Thyroid gland (tissue), 4 donors: ENCODE measurements at regions not wholly inside any gene's neighbourhood (a gene's known extent, or its start where the extent isn't known, plus 50 kb on each side); places are given as distances from the start of the nearest gene placed in this dataset.

Source experiments
- POLR2A ChIP-seq, 2 donors: fragments of 450-650 bp; IDR thresholded peaks; one replicate each; pipeline ENCODE4 v1.6.1; 2017; ENCODE audit warnings: antibody characterized with exemption in 2 of 2, mild to moderate bottlenecking in 2 of 2, moderate library complexity in 1 of 2
- TF ChIP-seq, protein P1 (sequence below), 6 experiments: fragments of 200-600 bp in 3 of 6; fragments of 450-650 bp in 3 of 6; sonication (generic) in 3 of 6; IDR thresholded peaks; one replicate each; pipeline ENCODE4 v1.5.1; 2016 to 2019; ENCODE audit warnings: antibody characterized with exemption in 6 of 6, mild to moderate bottlenecking in 2 of 6, inconsistent platforms in 1 of 6, moderate library complexity in 1 of 6

GRCh38 chr1:91078859-91079258, 57.0 kb upstream of the ZNF644 start:
- TF ChIP-seq, protein P1, sequence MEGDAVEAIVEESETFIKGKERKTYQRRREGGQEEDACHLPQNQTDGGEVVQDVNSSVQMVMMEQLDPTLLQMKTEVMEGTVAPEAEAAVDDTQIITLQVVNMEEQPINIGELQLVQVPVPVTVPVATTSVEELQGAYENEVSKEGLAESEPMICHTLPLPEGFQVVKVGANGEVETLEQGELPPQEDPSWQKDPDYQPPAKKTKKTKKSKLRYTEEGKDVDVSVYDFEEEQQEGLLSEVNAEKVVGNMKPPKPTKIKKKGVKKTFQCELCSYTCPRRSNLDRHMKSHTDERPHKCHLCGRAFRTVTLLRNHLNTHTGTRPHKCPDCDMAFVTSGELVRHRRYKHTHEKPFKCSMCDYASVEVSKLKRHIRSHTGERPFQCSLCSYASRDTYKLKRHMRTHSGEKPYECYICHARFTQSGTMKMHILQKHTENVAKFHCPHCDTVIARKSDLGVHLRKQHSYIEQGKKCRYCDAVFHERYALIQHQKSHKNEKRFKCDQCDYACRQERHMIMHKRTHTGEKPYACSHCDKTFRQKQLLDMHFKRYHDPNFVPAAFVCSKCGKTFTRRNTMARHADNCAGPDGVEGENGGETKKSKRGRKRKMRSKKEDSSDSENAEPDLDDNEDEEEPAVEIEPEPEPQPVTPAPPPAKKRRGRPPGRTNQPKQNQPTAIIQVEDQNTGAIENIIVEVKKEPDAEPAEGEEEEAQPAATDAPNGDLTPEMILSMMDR (IDR thresholded peaks at IDR 0.05) = no peak
- no peak for TF ChIP-seq POLR2A (IDR thresholded peaks at IDR 0.05)
